Mucosa of descending colon (tissue), 3 donors: ENCODE measurements at regions not wholly inside any gene's neighbourhood (a gene's known extent, or its start where the extent isn't known, plus 50 kb on each side); places are given as distances from the start of the nearest gene placed in this dataset.

Source experiments
- ATAC-seq: fragments of 200-7000 bp; cut with Tn5 transposase; one replicate; pipeline ENCODE4 v1.9.1; 2020; ENCODE audit warnings: mild to moderate bottlenecking, moderate library complexity
- DNase-seq, 3 donors: peaks; one replicate each; pipeline ENCODE4 v3.0.0-alpha.2; 2020
- H3K36me3 ChIP-seq: fragments of 200-600 bp; one replicate; pipeline ENCODE4 v1.8.0; 2021; ENCODE audit warnings: low read depth, mild to moderate bottlenecking
- H3K4me1 ChIP-seq: fragments of 200-600 bp; one replicate; pipeline ENCODE4 v1.8.0; 2021; ENCODE audit warnings: low read depth, mild to moderate bottlenecking
- H3K4me3 ChIP-seq: fragments of 200-600 bp; one replicate; pipeline ENCODE4 v1.8.0; 2021; ENCODE audit warnings: mild to moderate bottlenecking
- H3K9me3 ChIP-seq: fragments of 200-600 bp; one replicate; pipeline ENCODE4 v1.8.0; 2021; ENCODE audit warnings: mild to moderate bottlenecking
- intact Hi-C, 2 donors: fragments of 100-400 bp; cut with DNase I in 1 of 2; cut with micrococcal nuclease in 1 of 2; formaldehyde crosslinking; loops; one replicate each; pipeline versions ENCODE4 v1.11.0 to v1.11.1; 2022; cut with DNase I, micrococcal nuclease
- TF ChIP-seq, protein P1 (sequence below): fragments of 200-600 bp; IDR thresholded peaks from one replicate; pipeline ENCODE4 v1.8.0; 2022; ENCODE audit warnings: antibody characterized with exemption, mild to moderate bottlenecking
- donor health status: DM: no; HTN: no; CAD: no; lungs with moderate emphysema.
- donor health status: DM: no; HTN: no; CAD: no.
- donor health status: DM: no; HTN: yes; CAD: no.

DNA sequence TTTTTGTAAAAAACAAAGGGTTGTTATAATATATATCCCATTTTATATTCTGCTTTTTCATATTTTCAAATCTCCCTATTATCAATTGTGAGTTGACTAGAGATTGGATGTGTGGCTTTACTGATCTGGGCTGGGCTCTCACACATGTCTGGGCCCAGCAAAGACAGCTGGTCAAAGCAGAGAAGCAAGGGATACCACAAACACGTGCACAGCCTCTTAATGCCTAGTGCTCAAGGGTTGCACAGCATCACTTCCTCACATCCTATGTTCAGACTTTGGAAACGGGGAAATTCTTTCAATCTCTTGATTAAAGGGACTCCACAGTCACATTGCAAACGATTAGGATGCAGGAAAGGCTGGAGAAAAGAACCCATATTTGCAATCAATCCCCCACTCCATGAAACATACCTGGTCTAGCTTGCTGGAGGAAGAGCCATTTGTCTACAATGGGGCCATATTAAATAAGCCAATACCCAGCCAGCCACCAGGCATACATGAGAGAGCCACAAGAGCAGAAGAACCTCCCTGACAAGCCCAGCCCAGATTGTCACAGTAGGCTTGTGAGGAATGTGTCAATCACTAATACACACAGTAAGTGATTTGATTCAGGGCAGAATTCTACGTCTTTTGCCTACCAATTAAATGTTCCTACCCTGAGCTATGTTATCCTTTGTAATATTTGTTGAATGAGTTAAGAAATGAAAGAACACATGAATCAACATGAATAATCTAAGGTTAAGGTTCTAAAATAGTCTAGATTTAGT lies 431.2 kb downstream of the TNS3 start:
- DNase-seq (no peak), ATAC-seq (no peak)
- H3K36me3 ChIP-seq = no peaks in the 10 kb centered on the region
- TF ChIP-seq, protein P1, sequence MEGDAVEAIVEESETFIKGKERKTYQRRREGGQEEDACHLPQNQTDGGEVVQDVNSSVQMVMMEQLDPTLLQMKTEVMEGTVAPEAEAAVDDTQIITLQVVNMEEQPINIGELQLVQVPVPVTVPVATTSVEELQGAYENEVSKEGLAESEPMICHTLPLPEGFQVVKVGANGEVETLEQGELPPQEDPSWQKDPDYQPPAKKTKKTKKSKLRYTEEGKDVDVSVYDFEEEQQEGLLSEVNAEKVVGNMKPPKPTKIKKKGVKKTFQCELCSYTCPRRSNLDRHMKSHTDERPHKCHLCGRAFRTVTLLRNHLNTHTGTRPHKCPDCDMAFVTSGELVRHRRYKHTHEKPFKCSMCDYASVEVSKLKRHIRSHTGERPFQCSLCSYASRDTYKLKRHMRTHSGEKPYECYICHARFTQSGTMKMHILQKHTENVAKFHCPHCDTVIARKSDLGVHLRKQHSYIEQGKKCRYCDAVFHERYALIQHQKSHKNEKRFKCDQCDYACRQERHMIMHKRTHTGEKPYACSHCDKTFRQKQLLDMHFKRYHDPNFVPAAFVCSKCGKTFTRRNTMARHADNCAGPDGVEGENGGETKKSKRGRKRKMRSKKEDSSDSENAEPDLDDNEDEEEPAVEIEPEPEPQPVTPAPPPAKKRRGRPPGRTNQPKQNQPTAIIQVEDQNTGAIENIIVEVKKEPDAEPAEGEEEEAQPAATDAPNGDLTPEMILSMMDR = no peak
- H3K4me3 ChIP-seq = no peak overlapping the region
- H3K4me1 ChIP-seq = no peaks in the 10 kb centered on the region
- intact Hi-C loops = no loop called here
- H3K9me3 ChIP-seq = no peaks in the 10 kb centered on the region

DNA sequence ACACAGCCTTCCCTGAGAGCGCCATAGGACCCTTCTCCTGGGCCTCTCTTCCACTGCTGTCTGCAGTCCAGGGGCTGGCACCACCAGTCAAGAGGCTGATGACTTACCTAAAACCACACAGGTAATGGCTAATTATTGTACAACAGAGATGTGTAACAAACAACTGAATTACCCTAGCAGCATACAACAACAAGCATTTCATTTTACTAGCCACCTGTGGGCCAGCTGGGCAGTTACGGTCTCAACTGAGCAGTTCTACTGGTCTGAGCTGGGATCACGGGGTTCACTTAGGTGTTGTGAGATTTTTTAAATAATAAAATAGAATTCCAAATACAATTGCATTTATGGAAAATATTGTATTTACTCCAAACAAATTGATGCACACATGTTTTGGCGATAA lies 431.9 kb downstream of the TNS3 start:
- no peaks in the 10 kb centered on the region for H3K9me3 ChIP-seq
- ATAC-seq = no peak
- TF ChIP-seq, protein P1 = no peak
- no peak for DNase-seq
- H3K36me3 ChIP-seq = no peaks in the 10 kb centered on the region
- intact Hi-C loops = no loop called here
- no peak overlapping the region for H3K4me3 ChIP-seq
- H3K4me1 ChIP-seq = no peaks in the 10 kb centered on the region

DNA sequence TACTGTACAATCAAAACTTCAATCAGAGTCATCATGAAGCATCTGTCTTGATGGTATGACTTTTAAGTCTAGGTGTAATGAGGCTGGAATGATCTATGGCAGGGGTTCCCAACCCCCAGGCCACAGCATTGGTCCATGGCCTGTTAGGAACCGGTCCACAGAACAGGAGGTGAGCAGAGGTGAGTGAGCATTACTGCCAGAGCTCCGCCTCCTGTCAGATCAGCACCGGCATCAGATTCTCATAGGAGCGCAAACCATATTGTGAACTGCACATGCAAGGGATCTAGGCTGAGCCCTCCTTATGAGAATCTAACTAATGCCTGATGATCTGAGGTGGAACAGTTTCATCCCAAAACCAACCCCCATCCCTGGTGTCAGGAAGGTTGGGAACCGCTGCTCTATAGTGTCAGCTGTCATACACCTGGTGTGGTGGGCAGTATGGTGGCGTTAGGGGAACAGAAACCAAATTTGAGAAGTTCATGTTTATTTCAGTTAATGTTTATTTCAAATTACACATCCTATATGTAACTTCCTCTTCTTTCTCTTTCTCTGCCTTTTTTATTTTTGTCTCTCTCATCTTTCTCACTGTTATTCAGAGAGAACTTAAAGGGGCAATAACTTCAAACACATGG lies 432.6 kb downstream of the TNS3 start:
- H3K36me3 ChIP-seq = no peaks in the 10 kb centered on the region
- H3K9me3 ChIP-seq = no peaks in the 10 kb centered on the region
- TF ChIP-seq, protein P1 = no peak
- no peak overlapping the region for H3K4me3 ChIP-seq
- no peaks in the 10 kb centered on the region for H3K4me1 ChIP-seq
- ATAC-seq = no peak
- intact Hi-C loops = no loop called here
- DNase-seq = no peak

DNA sequence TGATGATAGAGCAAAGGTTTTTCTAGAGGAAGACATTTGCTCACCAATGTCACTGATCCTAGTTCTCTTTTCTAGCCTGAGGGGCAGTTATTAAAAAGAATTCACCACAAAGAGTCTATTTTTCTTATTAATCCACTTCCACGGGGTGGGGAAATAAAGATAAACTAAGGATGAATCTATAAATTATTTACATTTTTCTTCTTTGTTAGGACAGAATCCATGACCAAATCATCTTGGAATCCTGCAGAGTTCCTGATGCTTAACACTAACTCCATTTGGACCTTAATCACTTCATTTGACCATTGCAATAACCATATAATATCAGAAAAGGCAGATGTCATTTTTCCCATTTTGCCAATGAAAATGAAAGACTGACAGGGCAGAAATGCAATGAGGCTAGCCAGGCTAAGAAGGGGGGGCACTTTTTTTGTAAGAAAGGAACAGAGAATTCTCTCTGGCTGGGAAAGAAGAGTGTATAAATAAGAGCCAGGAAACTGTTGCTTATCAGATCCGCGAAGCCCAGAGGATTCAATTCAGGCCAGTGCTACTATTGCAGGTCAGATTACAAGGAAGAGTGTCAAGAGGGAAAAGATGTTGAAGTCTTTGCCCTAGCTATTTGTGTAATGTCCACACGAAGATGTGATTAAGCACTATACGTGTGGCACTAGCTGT lies 433.2 kb downstream of the TNS3 start:
- intact Hi-C loops = no loop called here
- ATAC-seq (no peak), DNase-seq (no peak)
- TF ChIP-seq, protein P1 = no peak
- Histone ChIP-seq H3K4me3 (no peak overlapping the region), H3K9me3 (no peaks in the 10 kb centered on the region), H3K36me3 (no peaks in the 10 kb centered on the region), H3K4me1 (no peaks in the 10 kb centered on the region)

DNA sequence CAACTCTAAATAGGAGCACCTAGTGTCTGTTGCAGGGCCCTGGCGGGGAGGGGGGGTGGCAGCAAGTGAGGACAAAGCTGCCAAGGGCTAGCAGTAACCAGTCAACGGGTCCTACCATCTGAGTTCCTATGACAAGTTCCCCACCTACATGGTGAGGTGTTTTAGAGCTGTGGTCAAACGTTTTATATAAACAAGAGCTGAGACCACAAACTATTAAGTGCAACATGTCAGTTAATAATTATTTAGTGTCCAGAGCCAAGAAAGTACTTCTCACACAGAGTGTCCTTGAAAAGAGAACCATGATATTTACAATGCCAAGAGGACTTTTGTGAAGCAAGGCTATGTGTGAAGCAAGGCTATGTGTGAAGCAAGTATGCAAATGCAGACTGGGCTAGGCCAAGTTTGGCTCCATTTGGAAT lies 434.7 kb downstream of the TNS3 start:
- Histone ChIP-seq H3K36me3 (no peaks in the 10 kb centered on the region), H3K4me3 (no peak overlapping the region), H3K9me3 (no peaks in the 10 kb centered on the region), H3K4me1 (no peaks in the 10 kb centered on the region)
- intact Hi-C loops = no loop called here
- ATAC-seq (no peak), DNase-seq (no peak)
- TF ChIP-seq, protein P1 = no peak
